GM21723 (cell line): ENCODE measurements at regions not wholly inside any gene's neighbourhood (a gene's known extent, or its start where the extent isn't known, plus 50 kb on each side); places are given as distances from the start of the nearest gene placed in this dataset.

Source experiments
- ATAC-seq: cut with Tn5 transposase; IDR thresholded peaks from one replicate; pipeline ENCODE4 v1.9.1; 2021; ENCODE audit warnings: mild to moderate bottlenecking, moderate library complexity; ENCODE audit not compliant: unreplicated experiment

DNA sequence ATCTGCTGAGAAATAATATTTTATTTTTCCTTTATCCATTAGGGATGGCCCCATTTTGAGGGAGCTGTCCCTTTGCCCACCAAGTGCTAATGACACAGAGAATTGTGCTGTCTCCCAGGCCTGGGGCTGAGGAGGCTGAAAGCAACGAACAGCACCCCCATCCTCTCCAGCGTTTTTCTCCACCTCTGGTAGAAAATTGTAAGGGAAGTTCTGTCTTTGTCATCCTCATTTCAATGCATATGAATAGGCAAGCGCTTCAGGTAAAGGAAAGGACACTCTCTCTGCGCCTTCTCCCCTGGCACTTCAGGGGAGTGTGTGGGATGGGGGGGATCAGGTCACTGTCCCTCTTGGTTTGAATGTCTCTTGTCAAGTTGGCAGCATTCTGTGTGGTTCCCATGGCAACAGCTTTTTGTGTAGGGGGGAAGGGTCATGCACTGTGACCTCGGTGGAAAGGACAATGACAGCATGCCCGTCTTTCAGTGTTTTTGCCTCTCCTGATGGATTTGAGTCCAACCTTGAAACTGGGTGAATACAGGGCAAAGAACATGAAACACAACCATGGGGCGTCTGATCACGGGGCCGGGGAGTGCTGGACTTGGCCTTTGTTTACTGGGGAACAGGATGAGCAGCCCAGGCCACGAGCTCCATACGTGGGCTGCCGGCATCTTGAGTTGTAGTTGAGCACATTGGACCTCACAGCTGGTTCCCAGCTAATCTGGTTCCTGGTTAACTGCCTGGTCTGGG, 230.2 kb downstream of the VRK1 start:
- no peak for ATAC-seq

DNA sequence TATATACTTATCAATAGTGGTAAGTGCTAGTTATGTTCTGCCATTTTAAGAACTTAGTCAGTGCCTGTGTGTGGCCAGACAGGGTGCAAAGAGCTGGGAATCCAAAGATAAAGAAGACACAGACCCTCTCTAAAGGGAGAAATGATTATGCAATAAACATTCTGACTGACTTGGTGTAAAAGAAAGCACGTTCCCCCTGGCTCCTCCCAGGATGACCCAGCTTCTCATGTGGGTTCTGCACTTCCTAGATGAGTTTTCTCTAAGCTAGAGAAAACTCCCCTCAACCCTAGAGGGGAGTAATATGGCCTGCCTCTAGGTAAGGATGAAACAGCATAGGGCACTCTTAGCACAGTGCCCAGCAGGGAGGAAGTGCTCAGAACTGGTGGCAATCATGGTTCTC, 231.2 kb downstream of the VRK1 start:
- ATAC-seq: no peak

DNA sequence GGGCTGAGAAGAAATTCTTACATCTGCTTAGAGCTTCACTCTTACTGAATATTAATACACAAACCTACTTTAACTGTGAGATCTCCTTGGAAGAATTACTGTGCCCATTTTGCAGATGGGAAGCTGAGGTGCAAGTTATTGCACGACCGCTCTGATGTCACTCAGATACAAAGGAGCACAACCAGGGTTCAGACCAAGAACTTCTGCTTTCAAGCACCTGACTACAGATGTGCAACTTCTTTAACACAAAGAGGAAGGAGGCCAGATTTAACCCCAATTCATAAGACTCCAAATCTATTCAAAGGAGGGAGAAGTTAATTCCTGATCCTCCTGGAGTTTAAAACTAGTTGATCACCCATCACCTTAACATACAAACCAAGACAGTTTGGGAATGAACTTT, 232.6 kb downstream of the VRK1 start:
- ATAC-seq: no peak

DNA sequence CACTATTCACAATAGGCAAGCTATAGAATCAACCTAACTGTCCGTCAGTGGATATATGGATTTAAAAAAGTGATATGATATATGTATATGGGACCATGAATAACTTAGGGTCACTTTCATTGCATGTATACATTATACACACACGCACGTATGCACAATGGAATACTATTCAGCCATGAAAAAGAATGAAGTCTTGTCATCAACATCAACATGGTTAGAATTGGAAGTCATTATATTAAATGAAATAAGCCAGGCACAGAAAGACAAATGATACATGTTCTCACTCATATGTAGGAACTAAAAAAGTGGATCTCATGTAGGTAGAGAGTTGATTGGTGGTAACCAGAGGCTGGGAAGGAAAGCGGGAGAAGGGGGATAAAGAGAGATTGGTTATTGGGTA, 234.3 kb downstream of the VRK1 start:
- ATAC-seq: no peak

DNA sequence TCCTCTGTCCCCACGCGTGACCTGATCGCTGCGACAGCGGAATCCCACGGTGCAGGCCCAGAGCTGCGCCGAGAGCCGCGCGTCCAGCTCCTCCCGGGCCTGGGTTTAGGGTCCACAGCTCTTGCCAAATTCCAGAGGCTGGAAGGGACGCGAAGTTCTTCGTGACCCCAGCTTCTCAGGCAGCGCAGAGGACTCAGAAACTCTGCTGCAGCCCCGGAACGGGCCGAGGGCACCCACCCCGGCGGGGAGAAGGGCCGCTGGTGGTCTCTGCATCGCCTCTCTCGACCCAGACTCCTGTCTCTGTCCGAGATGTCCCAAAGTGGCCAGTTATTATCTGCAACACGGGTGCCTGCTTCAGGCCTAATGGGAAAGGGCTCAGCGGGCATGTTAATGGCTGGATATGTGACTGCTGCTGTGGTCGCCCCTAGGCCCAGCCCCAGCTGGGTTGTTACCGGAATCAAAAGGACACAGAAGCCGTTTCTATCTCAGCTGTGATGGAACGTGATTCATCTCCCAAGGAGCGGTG, 236.4 kb downstream of the VRK1 start:
- no peak for ATAC-seq

DNA sequence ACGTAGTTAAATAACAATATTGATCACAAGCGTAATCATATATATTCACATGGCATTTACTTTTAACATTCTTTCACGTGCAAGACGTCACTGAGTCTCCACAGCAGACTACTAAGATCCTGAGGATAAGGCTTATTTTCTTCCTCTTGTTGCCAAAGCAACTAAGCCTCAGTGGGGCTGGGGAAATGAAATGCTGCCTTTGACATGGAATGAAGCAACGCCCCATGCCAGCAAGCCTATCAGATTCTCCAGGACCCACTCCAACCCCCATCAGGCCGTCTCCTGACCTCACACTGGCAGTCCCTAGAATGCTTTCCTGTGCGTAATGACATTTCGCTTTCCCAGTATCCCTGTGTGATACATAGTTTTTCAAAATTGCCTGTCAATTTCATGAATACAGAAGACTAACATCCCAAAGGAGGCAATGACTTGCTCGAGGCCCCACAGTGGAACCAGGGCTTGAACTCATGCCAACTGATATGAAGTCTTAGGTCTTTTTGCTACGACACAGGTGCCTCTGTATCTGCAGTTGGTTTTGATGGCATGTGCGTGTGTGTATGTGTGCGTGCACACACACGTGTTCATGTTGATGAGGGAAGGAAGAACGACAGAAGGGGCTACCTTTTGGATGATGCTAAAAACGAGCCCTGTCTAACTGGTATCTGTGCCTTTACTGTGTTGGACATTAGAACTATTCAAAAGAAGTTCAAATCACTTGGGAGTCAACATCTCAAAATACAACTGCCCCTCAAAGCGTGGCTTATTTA, 239.1 kb downstream of the VRK1 start:
- no peak for ATAC-seq

DNA sequence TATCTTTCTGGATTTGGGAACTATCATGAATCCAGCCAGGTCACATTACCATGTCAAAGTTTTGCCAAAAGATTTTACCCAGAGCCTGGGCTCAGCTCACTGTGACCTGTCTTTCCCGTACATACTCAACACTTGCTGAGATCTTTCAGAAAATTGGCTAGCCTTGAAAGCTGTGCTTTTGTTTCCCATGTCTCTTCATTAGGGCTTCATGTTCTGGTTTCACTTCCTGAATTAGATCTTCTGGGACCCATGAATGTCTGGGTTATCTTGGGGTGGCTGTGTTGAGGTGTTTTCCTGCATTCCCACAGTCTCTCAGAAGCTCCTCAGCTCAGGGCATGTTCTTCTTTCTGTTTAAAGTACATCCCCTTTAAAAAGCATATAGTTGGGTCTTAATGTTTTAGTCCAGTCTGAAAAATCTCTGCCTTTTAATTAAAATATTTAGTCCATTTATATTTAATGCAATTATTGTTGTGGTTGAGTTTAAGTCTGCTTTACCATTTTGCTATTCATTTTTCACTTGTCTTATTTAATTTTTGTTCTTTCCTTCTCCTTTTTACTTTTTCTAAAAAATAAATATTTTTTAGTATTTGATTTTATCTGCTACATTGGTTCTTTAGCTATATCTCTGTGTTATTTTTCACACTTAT, 242.7 kb downstream of the VRK1 start:
- no peak for ATAC-seq

DNA sequence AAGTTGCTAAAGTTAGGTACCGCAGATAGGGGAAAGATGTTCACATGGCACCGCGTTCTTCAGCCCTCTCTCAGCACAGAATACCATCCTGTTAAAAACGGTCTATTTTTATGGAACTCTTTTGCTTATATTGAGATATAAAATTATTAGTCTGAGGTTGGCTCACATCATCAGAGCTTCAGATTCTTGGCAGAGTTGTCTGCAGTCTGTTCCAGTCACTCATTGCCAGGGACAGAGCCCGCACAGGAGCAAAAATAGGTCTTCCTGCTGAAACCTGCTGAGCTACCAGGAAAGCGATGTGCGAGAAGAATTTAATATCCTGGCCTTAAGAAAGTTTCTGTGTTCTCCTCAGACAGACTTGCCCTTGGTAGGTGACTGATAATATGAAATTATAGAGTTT, 249.8 kb downstream of the VRK1 start:
- no peak for ATAC-seq

DNA sequence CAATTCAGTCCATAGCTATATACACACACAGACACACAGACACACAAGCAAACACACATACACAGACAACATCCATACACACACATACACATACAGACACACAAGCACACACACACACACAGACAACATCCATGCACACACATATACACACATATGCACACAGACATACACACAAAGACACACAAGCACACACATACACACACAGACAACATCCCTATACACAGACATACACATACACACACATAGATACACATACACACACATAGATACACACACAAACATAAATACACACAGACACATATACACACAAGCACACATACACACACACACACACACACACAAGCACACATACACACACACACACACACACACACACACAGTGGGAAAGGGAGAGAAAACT, 254.8 kb downstream of the VRK1 start:
- ATAC-seq: no peak

DNA sequence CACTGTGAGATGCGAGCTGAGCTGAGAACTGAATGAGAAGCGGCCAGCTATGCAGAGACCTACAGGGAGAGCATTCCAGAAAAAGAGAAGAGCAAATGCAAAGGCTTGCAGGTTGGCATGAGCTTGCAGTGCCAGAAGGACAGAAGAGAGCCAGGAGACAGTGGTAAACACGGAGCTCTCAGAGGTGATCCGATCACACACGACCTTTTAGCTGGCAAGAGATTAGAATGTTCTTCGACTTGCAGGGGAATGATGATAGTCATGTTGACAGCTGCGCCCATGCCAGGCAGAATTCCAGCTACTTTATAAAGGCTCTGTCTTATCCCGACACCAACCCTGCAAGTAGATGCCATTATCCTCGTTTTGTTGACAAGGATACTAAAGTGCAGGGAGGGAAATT, 256.8 kb downstream of the VRK1 start:
- ATAC-seq: no peak

DNA sequence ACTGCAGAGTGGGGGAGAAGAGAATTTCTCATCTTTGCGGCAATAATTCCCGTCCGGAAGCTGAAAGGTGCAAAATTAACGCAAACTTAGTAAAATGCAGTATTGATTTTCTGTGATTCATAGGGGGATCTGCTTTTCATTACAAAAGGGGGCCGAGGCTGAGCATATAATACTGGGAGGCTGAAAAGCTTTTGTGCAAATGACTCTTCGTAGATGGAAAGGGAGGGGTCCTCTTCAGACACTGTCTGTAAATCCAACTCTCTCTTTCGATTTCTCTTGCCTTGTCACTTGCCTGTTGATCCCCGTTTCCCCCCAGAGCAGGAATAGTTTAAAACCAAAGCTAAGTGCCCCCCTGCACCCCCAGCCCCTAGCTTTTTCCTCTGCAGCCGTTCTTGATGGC, 258.2 kb downstream of the VRK1 start:
- no peak for ATAC-seq

DNA sequence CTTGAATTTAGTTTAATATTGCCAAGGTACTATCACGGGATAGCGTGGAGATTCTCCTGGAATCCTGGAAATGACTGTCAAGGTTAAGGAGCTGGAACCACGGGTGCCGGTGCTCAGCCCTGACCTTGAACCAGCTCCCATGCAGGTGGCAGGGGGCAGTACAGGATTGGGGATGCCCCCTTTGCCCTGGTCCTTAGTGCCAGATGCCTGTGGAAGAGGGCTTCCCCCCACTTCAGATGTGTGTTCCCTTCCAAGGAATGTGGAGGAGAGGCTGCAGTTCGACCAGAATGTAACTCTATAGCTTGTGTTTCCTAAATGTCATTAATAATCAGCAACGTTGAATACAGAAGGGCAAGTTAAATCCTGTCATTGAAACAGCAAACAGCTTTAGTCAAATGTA, 258.9 kb downstream of the VRK1 start:
- ATAC-seq: no peak

DNA sequence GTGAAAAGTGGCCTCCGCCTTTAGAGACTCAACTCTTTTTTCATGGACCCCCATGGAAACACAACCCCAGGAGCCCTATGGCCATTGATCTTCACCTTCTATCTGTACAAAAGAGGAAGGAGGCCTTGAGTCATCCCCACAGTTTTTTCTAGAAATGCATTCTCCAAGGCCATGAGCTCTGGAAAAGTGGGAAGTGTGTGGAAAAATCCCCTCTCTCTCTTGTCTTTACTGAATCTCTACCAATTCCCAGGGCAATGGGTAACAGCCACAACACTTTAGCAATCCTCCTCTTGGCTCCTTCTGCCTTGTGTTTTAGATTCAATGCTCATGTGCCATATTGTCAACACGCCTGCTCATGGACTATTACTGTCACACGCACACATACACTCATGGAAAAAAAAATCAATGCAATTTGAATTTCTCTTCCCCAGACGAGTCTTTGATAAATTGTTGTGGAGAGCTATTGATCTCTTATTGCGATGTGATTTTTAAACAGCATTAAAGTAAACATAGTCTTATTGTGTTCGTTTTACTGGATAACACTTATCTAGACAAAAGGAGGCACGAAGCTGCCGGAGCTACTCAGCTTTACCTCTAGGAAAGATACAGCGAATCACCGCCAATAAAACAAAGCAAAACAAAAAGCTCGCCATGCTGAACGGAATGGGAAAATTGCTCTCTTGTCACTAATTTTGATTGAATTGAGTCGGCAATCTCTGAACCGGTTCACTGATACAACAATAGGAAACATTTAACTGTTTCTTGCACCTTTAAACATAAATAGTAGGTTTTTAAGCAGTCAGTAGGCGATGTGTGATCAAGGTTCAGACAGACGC, 260.3 kb downstream of the VRK1 start:
- ATAC-seq: no peak

DNA sequence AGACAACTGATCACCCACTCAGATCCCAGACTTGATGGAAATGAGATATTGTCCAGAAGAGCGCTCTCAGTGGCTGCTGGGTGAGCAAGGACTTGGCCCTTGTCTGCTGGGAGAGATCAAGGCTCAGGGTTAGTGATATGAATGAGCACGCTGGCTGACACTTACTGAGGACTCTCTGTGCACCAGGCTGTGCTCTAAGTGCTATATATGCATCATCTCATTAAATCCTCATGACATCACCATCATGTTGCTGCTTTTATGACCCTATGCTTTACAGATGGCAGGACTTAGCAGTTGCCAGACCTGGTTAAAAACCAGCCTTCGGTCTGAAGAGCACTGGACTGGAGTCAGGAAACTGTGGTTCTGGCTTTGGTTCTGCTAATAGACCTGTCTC, 260.9 kb downstream of the VRK1 start:
- ATAC-seq: no peak

DNA sequence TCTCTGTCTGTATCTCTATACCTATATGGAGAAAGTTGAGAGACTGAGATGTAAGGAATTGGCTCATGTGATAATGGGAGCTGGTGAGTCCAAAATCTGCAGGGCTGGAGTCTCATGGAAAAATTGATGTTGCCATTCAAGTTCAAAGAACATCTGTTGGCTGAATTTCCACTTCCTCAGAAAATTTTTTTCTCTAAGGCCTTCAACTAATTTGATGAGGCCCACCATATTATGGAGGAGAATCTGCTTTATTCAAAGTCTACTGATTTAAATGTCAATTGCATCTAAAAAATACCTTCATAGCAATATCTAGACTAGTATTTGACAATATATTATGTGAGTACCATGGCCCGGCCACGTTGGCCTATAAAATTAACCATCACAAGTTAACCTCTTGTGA, 261.4 kb downstream of the VRK1 start:
- no peak for ATAC-seq

DNA sequence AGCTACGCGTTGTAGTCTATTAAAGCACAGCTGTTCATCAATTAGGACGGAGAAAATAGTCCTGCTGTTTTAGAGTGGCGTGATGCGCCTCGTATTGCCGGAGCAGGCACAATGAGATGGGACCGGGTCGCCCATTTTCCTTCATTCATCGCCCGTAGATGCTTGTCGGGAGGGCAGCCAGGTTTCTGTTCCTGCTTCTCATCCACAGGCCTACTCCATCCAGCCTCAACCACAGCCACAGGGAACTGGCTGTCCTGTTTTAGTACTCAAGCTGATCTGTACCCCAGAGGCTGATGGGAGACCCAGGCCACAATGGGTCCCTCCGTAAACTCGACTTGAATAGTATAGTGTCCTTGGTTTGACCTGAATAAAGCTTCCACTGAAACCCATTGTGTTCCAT, 264.0 kb downstream of the VRK1 start:
- no peak for ATAC-seq

DNA sequence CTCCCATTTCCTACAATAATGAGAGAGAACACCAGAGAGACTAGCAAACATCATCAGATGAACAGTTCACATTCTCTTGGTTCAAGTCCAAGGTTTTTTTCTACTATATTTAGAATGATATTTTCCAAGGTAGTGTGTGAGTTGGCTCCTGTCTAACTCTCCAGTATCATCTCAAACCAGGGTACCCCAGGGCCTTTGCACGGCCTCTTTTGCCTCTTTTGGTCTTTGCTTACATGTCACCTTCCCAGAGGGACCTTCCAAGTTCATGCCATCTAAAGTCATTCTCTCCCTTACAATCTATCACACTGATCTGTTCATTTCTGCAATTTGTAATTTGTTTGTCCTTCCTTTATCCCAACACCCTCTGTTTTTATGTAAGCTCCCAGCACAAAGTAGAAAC, 264.5 kb downstream of the VRK1 start:
- ATAC-seq: no peak

DNA sequence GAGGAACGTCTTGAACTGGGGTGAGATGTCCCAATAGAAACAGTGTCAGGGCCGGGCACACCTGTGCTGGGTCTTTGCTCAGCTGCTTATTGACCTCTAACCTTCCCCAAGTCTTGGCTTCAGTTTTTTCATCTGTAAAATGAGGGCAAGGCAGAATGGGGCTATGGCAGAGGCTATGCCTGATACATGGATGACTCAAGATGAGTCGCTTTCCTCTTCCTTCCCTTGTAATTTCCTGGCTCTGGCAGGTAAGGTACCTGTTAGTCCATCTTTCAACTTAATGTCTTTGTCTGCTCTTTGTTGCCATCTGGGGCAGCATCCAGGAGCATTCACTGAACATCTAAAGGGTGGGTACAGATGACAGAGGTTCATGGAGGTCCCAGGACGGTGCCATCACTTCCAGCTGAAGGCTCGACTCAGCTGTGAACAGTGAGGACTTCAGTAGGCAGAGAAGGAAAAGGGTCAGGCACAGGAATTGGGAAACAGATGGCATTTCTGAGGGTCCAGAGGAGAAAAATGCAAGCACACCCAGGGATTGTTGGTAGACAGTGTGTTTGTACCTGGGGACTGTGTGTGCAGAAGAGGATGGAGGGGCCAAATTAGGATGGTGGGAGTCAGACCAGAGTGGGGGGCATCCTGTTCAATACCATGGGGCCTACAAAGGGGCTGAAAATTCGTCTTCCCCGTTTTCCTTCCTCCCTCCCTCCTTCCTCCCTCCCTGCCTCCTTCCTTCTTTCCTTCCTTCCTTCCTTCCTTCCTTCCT, 268.3 kb downstream of the VRK1 start:
- no peak for ATAC-seq

DNA sequence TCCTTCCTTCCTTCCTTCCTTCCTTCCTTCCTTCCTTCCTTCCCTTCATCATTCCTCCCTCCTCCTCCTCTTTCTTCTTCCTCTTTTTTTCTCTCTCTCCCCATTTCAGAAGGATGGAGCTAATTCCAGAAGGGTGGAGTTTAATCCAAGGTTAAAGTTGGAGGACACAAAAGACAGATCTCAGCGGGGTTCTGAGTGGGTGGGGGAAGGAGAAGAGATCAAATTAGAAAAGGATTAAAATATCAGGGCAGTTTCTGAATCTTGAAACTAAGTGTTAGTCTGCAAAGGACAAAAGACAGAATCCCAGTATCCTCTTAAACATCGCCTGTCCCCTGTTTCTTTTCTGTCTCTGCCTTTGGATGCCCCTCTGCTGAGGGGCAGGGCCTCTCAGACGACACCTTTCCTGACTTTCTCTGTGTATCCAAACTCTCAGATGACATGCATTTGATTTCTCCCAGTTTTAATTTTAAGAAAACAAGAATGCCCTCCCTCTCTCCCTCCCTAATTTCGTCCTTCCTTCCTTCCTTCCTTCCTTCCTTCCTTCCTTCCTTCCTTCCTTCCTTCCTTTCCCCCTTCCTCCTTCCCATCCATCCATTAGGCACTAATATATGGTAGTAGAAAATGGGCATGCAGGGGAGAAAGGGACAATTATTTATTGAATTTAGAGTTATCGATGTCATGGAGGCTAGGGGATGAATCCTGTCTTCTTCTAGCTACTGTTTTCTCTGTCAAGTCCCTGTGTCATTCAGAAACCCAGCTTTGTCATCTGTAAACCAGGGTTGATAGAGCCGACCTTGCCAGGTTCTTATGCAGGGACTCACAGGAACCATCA, 269.1 kb downstream of the VRK1 start:
- ATAC-seq: no peak
